ENCODE measurements at regions not wholly inside any gene's neighbourhood (a gene's known extent, or its start where the extent isn't known, plus 50 kb on each side); places are given as distances from the start of the nearest gene placed in this dataset.

DNA sequence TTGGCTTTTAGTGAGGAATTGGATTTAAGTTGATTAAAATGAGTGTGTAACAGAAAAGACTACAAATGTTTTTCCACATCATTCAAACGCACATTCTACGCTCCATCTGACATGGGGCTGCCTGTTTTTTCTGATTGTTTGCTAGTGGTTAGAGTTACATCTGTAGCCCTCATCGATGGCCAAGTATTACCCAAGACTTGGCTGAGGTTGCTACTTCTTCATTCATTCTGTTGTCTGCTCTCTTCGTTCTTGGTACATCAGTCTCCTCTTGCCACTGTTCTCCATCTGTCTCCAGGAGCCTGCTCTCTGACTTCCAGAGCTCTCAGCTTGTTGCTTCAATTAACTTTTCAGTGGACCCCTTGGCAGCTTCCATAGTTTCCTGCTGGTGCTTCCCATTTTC, 1844.6 kb upstream of the TENM3 start:
- TF ChIP-seq POLR2A (IDR thresholded peaks at IDR 0.05; ENCODE audit: low read depth, low read length), result no peak
- no peak for TF ChIP-seq TAF1 (IDR thresholded peaks at IDR 0.05; ENCODE audit: borderline replicate concordance, low read depth, low read length)
- no peak for TF ChIP-seq POLR2AphosphoS5 (IDR thresholded peaks at IDR 0.05; ENCODE audit: low read depth, low read length)
